HepG2 (cell line): ENCODE measurements at regions not wholly inside any gene's neighbourhood (a gene's known extent, or its start where the extent isn't known, plus 50 kb on each side); places are given as distances from the start of the nearest gene placed in this dataset.

Experiments
- CREB3 ChIP-seq: sonication (generic); formaldehyde crosslinking; IDR thresholded peaks from 2 replicates; pipeline ENCODE4 v1.5.0; 2020; ENCODE audit warnings: missing genetic modification reagents
- ETV5 ChIP-seq: IDR thresholded peaks from 2 replicates; pipeline ENCODE4 v1.6.1; 2018; ENCODE audit warnings: missing biosample characterization, missing genetic modification reagents, inconsistent platforms, borderline replicate concordance
- GMEB1 ChIP-seq: sonication (generic); formaldehyde crosslinking; IDR thresholded peaks from 2 replicates; pipeline ENCODE4 v1.5.1; 2020; ENCODE audit warnings: missing genetic modification reagents, mild to moderate bottlenecking, borderline replicate concordance
- HNF4G ChIP-seq, 2 experiments: sonication (generic) in 1 of 2; formaldehyde crosslinking in 1 of 2; IDR thresholded peaks; 2 replicates each; pipeline versions ENCODE4 v1.4.0 to v1.6.1; 2011 to 2020; ENCODE audit warnings: borderline replicate concordance in 2 of 2, low read depth in 2 of 2, mild to moderate bottlenecking in 2 of 2, low read length in 1 of 2, missing genetic modification reagents in 1 of 2, moderate library complexity in 1 of 2
- KLF6 ChIP-seq: IDR thresholded peaks from 2 replicates; pipeline ENCODE4 v1.8.0; 2016; ENCODE audit warnings: missing biosample characterization, missing genetic modification reagents
- POLR2AphosphoS2 ChIP-seq: IDR thresholded peaks from 2 replicates; pipeline ENCODE4 v1.6.1; 2011; ENCODE audit warnings: low read depth, low read length, improper control_type of control experiment
- SNAPC2 ChIP-seq: sonication (generic); formaldehyde crosslinking; IDR thresholded peaks from 2 replicates; pipeline ENCODE4 v1.8.1; 2022; ENCODE audit warnings: mild to moderate bottlenecking, missing genetic modification reagents
- ZFP90 ChIP-seq: sonication (generic); formaldehyde crosslinking; IDR thresholded peaks from 2 replicates; pipeline ENCODE4 v1.8.0; 2022; ENCODE audit warnings: missing genetic modification reagents, mild to moderate bottlenecking, inconsistent platforms, borderline replicate concordance
- ZNF20 ChIP-seq: sonication (generic); formaldehyde crosslinking; IDR thresholded peaks from 2 replicates; pipeline ENCODE4 v1.4.0; 2020; ENCODE audit warnings: mild to moderate bottlenecking, moderate library complexity, missing genetic modification reagents
- ZNF407 ChIP-seq: sonication (generic); formaldehyde crosslinking; IDR thresholded peaks from one replicate; pipeline ENCODE4 v1.5.1; 2020; ENCODE audit warnings: mild to moderate bottlenecking, missing genetic modification reagents; ENCODE audit errors: not compliant biosample characterization
- ZNF547 ChIP-seq: sonication (generic); formaldehyde crosslinking; IDR thresholded peaks from 2 replicates; pipeline ENCODE4 v1.5.1; 2020; ENCODE audit warnings: mild to moderate bottlenecking, missing genetic modification reagents
- ZNF879 ChIP-seq: sonication (generic); formaldehyde crosslinking; IDR thresholded peaks from 2 replicates; pipeline ENCODE4 v1.8.1; 2023; ENCODE audit warnings: missing genetic modification reagents
- ZNF883 ChIP-seq: sonication (generic); formaldehyde crosslinking; IDR thresholded peaks from 2 replicates; pipeline ENCODE4 v1.5.1; 2020; ENCODE audit warnings: mild to moderate bottlenecking, missing genetic modification reagents; ENCODE audit errors: not compliant biosample characterization

- TF ChIP-seq ZNF20 (no peak), GMEB1 (CRISPR knock-in tag) (no peak), SNAPC2 (CRISPR knock-in tag) (no peak), ZNF407 (no peak), ZNF879 (CRISPR knock-in tag) (no peak), ZNF547 (CRISPR knock-in tag) (no peak), KLF6 (CRISPR knock-in tag) (no peak), ETV5 (no peak), CREB3 (no peak), ZFP90 (CRISPR knock-in tag) (no peak), POLR2AphosphoS2 (no peak), HNF4G (IDR thresholded peaks at IDR 0.05; ENCODE audit: borderline replicate concordance, low read depth, low read length) (no peak), HNF4G (CRISPR knock-in tag; IDR thresholded peaks at IDR 0.05; ENCODE audit: borderline replicate concordance, low read depth) (no peak), ZNF883 (CRISPR knock-in tag) (no peak)
Observed at GRCh38 chr4:133263104-133263503, 114.0 kb downstream of the PCDH10 start (continued).
